Colonic mucosa (tissue), 4 donors: ENCODE measurements at regions not wholly inside any gene's neighbourhood (a gene's known extent, or its start where the extent isn't known, plus 50 kb on each side); places are given as distances from the start of the nearest gene placed in this dataset.
"Not testable (repeated sequence)": the region's sequence is repeated elsewhere in the genome, so short reads cannot be mapped to it uniquely, and the experiment has no call there.

Source experiments
- DNase-seq: peaks from one replicate; pipeline ENCODE4 v3.0.0-alpha.2; 2020
- H3K27ac ChIP-seq: fragments of 200-600 bp; one replicate; pipeline ENCODE4 v1.8.0; 2021
- H3K27me3 ChIP-seq: fragments of 200-600 bp; one replicate; pipeline ENCODE4 v1.8.0; 2021
- H3K36me3 ChIP-seq: fragments of 200-600 bp; one replicate; pipeline ENCODE4 v1.8.0; 2021
- H3K4me1 ChIP-seq: fragments of 200-600 bp; one replicate; pipeline ENCODE4 v1.8.0; 2021; ENCODE audit warnings: mild to moderate bottlenecking
- H3K4me3 ChIP-seq: fragments of 200-600 bp; one replicate; pipeline ENCODE4 v1.8.0; 2021
- H3K9ac ChIP-seq, 2 donors: one replicate each; pipeline ENCODE4 v1.7.0; 2013; ENCODE audit warnings: control low read depth in 2 of 2, low read depth in 2 of 2, low read length in 2 of 2
- H3K9me3 ChIP-seq: fragments of 200-600 bp; one replicate; pipeline ENCODE4 v1.8.0; 2021
- intact Hi-C: fragments of 100-400 bp; cut with DNase I; formaldehyde crosslinking; loops from one replicate; pipeline ENCODE4 v1.14.1; 2022
- TF ChIP-seq, protein P1 (sequence below): fragments of 200-600 bp; IDR thresholded peaks from one replicate; pipeline ENCODE4 v1.8.0; 2022; ENCODE audit warnings: antibody characterized with exemption, mild to moderate bottlenecking
- donor health status: healthy.
- donor health status: DM: no; HTN: no; CAD: no.
- donor health status: DM: no; HTN: no; CAD: no.

DNA sequence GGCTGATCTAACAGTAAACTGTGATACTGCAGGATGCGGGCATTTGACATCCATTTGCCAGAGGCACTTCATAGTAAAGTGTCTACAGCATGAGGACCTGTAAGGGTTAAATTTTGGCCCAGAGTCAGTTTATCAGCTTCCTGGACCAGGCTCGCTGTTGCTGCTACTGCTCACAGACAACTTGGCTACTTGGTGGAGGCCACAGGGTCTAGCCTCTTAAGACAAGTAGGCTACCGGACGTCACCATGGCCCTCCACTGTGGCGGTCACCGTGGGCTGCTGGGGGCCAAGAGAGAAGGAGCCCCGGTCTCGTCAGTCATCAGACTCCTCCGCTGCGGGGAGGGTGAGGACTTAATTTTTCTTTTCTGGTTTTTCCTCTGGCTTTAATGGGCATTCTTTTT lies 117.3 kb upstream of the PZP start:
- intact Hi-C loops = no loop called here
- no peak overlapping the region for H3K27ac ChIP-seq
- H3K36me3 ChIP-seq = no peaks in the 10 kb centered on the region
- H3K9me3 ChIP-seq = no peaks in the 10 kb centered on the region
- no peaks in the 10 kb centered on the region for H3K4me1 ChIP-seq
- no peak for DNase-seq
- TF ChIP-seq, protein P1, sequence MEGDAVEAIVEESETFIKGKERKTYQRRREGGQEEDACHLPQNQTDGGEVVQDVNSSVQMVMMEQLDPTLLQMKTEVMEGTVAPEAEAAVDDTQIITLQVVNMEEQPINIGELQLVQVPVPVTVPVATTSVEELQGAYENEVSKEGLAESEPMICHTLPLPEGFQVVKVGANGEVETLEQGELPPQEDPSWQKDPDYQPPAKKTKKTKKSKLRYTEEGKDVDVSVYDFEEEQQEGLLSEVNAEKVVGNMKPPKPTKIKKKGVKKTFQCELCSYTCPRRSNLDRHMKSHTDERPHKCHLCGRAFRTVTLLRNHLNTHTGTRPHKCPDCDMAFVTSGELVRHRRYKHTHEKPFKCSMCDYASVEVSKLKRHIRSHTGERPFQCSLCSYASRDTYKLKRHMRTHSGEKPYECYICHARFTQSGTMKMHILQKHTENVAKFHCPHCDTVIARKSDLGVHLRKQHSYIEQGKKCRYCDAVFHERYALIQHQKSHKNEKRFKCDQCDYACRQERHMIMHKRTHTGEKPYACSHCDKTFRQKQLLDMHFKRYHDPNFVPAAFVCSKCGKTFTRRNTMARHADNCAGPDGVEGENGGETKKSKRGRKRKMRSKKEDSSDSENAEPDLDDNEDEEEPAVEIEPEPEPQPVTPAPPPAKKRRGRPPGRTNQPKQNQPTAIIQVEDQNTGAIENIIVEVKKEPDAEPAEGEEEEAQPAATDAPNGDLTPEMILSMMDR = no peak
- H3K9ac ChIP-seq = peak overlapping the region in 1 of 2 donors; percentile 35
- H3K4me3 ChIP-seq = no peak overlapping the region
- H3K27me3 ChIP-seq = no peaks in the 10 kb centered on the region

DNA sequence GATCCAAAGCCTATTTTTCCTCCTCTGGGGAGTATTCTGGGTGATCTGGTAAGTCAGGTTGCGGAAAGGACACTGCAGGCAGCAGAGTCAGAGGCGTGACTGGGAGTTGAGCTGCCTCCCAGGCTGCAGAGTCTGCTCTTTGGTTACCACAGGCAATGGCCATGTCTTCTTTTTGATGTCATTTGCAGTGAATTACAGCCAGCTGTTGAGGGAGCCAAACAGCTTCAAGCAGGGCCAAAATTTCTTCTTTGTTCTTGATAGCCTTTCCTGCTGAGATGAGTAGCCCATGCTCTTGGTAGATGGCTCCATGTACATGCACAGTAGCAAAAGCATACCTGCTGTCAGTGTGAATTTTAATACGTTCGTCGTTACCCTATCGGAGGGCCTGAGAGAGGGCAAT lies 116.6 kb upstream of the PZP start:
- Histone ChIP-seq H3K27me3 (no peaks in the 10 kb centered on the region), H3K4me3 (no peak overlapping the region), H3K9me3 (no peaks in the 10 kb centered on the region), H3K4me1 (no peaks in the 10 kb centered on the region), H3K27ac (no peak overlapping the region), H3K9ac (no peak overlapping the region), H3K36me3 (no peaks in the 10 kb centered on the region)
- intact Hi-C loops = no loop called here
- no peak for DNase-seq
- TF ChIP-seq, protein P1 = no peak

DNA sequence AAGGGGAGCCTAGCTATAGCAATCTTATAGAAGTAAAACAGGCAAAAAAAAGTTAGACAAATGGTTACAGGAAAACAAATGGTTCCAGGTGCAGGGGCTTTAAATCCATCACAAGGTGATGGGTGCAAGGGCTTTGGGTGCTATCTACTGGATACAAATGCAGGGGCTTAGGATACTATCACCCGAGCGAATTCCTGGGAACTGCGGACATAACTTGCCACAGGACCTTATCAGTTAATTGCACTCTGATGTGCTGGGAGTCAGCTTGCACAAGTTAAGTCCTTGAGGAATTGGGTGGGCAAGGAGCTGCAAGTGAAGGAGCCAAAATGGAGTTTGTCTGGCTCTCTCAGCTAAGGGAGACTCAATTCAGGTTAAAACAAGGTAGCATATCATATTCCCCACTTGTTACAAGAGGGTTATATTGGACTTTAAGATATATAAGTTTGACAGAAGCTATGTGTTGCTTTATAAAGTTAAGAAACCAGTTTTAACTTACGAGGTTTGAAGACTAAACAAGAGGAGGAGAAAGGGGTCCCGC lies 115.0 kb upstream of the PZP start:
- Histone ChIP-seq H3K9me3 (no peaks in the 10 kb centered on the region), H3K36me3 (no peaks in the 10 kb centered on the region), H3K4me1 (no peaks in the 10 kb centered on the region), H3K9ac (no peak overlapping the region), H3K27ac (no peak overlapping the region), H3K4me3 (no peak overlapping the region), H3K27me3 (no peaks in the 10 kb centered on the region)
- intact Hi-C loops = no loop called here
- TF ChIP-seq, protein P1 = no peak
- DNase-seq = no peak

DNA sequence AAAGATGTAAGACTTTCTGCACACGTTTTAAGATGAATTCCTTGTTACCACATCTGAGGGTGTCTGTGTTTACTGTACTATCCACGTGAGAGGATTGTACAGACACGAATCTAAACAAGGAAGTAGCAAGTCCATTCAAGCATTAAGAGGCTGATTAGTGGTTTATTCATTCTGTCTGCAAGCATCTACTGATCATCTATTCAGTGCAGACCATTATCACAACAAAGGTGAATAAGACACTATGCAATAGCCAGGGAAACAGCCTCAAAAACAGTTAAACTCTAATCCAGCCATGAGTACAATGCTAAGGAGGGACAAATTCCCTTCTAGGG lies 111.6 kb upstream of the PZP start:
- intact Hi-C loops = no loop called here
- DNase-seq = no peak
- no peaks in the 10 kb centered on the region for H3K27me3 ChIP-seq
- TF ChIP-seq, protein P1 = no peak
- no peak overlapping the region for H3K9ac ChIP-seq
- no peak overlapping the region for H3K4me3 ChIP-seq
- H3K4me1 ChIP-seq = no peaks in the 10 kb centered on the region
- H3K9me3 ChIP-seq = no peaks in the 10 kb centered on the region
- H3K36me3 ChIP-seq = no peaks in the 10 kb centered on the region
- H3K27ac ChIP-seq = no peak overlapping the region

DNA sequence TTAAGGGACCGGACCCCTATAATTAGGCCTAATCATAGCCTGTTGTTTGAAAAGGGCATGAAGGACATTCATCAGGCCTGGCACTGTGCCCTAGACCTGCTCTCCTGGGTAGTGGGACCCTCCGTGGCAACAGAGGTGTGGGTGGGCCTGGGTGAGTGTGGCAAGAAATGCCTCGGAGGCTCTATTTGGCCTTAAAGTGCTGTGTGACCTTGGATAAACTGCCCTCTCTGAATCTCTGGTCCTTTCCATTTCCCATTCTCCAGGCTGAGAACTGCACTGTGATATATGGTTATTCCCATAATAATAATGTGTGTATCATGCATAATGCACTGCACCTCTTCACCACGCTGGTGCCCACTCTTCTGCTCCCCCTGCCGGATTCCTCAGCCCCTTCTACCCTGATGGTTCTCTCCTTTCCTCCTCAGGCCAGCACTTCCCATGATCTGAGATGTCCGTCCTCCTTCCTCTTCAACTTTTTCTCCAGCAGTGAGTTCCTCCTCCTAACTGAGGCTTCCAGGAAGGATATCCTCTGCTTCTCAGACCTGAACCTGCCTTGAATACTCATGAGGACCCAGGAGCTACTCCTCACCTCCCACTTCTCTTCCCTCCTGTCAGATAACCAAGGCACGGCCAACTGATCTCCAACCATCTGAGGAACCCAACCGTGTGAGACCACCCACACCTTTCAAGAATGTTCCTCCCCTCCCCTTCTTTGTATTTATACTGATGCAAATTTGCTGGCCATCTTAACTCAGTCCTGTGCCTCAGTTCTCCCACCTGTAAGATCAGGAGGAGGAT lies 111.0 kb upstream of the PZP start:
- H3K4me1 ChIP-seq = no peaks in the 10 kb centered on the region
- intact Hi-C loops = no loop called here
- H3K4me3 ChIP-seq = no peak overlapping the region
- H3K27ac ChIP-seq = no peak overlapping the region
- H3K9ac ChIP-seq = no peak overlapping the region
- no peaks in the 10 kb centered on the region for H3K9me3 ChIP-seq
- H3K27me3 ChIP-seq = no peaks in the 10 kb centered on the region
- no peaks in the 10 kb centered on the region for H3K36me3 ChIP-seq
- DNase-seq = no peak
- TF ChIP-seq, protein P1 = no peak

DNA sequence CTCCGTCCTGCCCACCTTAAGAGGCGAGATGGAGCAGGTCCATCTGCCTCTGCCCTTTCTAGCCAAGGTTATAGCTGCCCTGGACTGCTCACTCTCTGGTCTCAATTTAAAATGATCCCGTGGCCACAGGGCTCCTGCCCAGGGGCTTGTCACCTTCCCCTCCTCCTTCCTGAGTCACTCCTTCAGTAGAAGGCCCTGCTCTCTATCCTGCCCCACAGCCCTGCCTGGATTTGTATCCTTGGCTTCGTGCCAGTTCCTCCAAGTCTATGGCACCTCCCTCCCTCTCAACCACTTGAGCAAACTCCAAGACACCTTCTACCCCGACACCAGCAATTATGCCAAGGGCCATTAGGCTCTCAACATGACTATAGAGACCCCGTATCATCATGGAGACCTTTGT lies 105.3 kb upstream of the PZP start:
- H3K27ac ChIP-seq, H3K9me3 ChIP-seq, H3K4me3 ChIP-seq, H3K27me3 ChIP-seq, H3K9ac ChIP-seq, H3K4me1 ChIP-seq, intact Hi-C loops, H3K36me3 ChIP-seq: not testable (repeated sequence)
- DNase-seq = peak; percentile 55

DNA sequence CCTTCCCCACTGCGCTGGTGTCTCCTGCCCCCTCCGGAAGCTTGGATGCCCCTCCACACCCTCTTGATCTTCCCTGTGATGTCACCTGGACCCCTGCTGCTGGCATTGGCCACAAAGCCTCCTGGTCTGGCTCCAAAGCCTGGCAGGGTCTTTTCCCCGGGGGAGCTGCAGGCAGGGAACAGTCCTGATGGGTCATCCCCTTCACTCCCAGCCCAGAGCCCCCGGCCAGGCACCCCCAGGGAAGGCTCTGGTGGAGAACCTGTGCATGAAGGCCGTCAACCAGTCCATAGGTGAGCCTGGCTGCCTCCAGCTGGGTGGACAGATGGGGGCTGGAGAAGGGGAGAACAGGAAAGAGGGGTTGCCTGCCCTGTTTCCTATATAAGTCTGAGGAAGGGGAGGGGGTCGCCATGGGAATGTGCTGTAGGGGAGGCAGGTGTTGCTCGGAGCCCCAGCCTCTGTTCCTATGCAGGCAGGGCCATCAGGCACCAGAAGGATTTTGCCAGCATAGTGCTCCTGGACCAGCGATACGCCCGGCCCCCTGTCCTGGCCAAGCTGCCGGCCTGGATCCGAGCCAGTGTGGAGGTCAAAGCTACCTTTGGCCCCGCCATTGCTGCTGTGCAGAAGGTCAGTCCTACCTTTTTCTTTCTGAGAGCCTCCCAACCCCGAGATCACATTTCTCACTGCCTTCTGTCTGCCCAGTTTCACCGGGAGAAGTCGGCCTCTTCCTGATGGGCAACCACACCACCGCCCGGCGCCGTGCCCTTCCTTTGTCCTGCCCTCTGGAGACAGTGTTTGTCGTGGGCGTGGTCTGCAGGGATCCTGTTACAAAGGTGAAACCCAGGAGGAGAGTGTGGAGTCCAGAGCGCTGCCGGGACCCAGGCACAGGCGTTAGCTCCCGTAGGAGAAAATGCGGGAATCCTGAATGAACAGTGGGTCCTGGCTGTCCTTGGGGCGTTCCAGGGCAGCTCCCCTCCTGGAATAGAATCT lies 104.5 kb upstream of the PZP start:
- H3K9me3 ChIP-seq, intact Hi-C loops, H3K9ac ChIP-seq, H3K27ac ChIP-seq, H3K36me3 ChIP-seq, H3K4me1 ChIP-seq, H3K27me3 ChIP-seq, H3K4me3 ChIP-seq, DNase-seq: not testable (repeated sequence)

DNA sequence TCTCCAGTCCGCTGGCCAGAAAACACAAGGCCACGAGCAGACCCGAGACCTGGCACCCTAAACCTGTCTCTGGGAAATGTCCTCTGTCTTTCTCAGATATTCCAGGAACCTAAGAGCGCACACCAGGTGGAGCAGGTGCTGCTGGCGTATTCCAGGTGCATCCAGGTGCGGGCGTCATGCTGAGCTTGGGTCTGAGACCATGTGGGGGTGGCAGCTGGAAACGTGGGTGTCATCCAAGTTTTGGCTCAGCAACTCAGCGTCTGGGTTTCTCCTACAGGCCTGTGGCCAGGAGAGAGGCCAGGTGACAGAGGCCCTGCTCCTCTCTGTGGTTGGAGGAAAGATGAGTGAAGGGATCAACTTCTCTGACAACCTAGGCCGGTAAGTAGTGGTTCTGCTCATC lies 103.3 kb upstream of the PZP start:
- H3K36me3 ChIP-seq, DNase-seq, H3K4me1 ChIP-seq, H3K27ac ChIP-seq, H3K9ac ChIP-seq, H3K27me3 ChIP-seq, H3K9me3 ChIP-seq, H3K4me3 ChIP-seq, intact Hi-C loops: not testable (repeated sequence)
